GM21786 (cell line): ENCODE measurements at regions not wholly inside any gene's neighbourhood (a gene's known extent, or its start where the extent isn't known, plus 50 kb on each side); places are given as distances from the start of the nearest gene placed in this dataset.

Experiments used
- ATAC-seq: cut with Tn5 transposase; IDR thresholded peaks from one replicate; pipeline ENCODE4 v1.9.1; 2021; ENCODE audit not compliant: unreplicated experiment

DNA sequence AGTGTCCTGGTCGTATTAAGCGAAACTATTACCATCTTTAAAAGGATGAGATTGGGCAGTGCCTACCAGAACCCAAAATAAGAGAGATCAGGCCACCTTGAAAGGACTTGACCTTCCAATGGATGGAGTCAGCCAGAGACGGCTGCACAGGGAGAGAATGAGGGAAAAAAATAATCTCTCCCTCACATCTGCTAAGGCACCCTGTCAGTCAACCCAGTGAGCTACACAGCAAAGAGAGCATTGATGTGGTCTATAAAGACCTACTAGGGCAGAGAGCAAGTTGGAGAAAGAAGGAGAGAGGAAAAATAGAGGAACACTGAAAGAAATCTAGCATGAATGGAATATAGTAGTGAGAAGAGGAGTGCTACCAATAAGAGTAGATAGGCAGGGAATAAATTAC, 68.0 kb upstream of the FTMT start:
- ATAC-seq, result no peak

DNA sequence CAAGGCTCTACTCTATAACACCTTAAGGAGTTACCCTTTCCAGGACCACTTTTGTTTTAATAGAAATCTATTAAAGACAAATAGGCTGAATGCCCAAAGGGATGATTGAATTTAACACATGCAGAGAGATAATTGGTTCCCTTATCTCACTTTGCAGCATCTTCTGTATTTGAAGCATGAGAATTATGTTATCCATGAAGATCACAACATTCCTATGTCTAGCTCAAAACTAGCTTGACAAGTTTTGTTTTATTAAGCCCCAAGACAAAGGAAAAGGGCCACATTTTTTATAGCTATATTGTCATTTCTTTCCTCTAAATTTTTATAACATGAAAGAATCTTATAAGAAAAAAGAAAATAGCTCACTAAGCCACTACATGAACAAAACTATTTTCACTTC, 57.9 kb upstream of the FTMT start:
- ATAC-seq, result no peak

DNA sequence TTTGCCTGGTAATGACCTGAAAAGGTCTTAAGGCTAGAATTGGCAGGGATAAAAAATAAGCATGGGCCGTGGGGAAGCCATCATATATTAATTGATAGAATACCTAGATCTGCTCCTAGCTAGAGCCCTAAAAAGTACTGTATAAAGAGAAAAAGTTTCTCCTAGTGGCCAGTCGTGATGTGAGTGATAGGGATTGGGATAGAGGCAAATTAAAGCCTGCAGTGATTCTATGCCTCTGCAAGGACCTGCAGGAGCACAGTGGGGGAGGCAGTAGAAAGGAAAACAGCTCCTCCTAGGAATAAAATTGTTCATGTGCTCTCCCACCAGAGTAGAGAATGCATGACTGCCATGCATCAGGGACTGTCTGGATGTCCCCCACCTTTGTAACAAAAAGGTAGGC, 56.2 kb upstream of the FTMT start:
- no peak for ATAC-seq

DNA sequence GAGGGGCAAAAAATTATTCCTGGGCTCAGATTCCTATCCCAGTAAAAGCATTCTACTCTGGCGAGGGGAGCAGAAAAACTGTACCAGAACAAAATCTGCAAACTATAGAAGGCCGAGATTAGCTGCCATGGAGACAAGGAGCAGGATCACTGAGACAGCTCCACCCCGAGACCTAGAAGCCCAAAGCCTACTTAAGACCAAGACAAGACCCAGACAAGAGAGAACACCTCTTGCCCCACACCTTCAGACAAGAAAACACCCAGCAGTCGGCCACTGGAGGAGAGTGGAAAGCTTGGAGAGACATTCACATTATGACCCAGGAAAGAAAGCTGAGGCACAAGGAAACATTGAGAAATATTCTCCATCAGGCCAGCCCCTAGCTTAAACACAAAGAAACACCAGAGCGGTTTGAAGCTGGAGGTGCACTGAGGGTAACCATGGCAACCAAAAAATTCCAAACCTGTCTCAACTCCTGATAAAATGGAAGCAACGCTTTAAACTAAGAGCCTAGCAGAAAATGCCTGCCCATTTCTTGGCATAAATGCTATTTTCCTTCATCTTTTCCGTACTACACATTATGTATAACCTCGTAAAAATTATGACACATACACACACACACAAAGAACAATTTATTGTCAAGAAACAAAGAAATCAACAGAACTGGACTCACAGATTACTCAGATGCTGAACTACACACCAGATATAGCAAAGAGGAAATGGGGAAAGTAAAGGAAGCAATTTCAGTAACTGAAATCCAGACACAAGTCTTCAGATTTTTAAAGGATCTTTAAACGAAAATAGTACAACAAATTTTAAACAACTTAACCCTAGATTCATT, 53.8 kb upstream of the FTMT start:
- ATAC-seq, result no peak
